KMS-11 (cell line): ENCODE measurements at regions not wholly inside any gene's neighbourhood (a gene's known extent, or its start where the extent isn't known, plus 50 kb on each side); places are given as distances from the start of the nearest gene placed in this dataset.

Source experiments
- H2AFZ ChIP-seq: fragments of 200-600 bp; sonication (generic); 2 replicates; pipeline ENCODE4 v1.6.1; 2016; ENCODE audit warnings: antibody characterized with exemption, mixed run types, low read depth
- H3K27ac ChIP-seq: fragments of 200-600 bp; sonication (generic); 2 replicates; pipeline ENCODE4 v1.6.1; 2016; ENCODE audit warnings: mild to moderate bottlenecking, mixed run types
- H3K27me3 ChIP-seq: fragments of 200-600 bp; sonication (generic); 2 replicates; pipeline ENCODE4 v1.6.1; 2017; ENCODE audit warnings: mild to moderate bottlenecking, low read depth, mixed run types, moderate library complexity; ENCODE audit not compliant: insufficient read depth
- H3K36me3 ChIP-seq: fragments of 200-600 bp; sonication (generic); 2 replicates; pipeline ENCODE4 v1.6.1; 2017; ENCODE audit warnings: mild to moderate bottlenecking, mixed run types; ENCODE audit not compliant: insufficient read depth
- H3K4me1 ChIP-seq: fragments of 200-600 bp; sonication (generic); 2 replicates; pipeline ENCODE4 v1.6.1; 2016; ENCODE audit warnings: mild to moderate bottlenecking, low read depth, mixed run types; ENCODE audit not compliant: poor library complexity, severe bottlenecking
- H3K4me2 ChIP-seq: fragments of 200-600 bp; sonication (generic); 2 replicates; pipeline ENCODE4 v1.7.0; 2016; ENCODE audit warnings: mild to moderate bottlenecking, mixed run types
- H3K4me3 ChIP-seq: fragments of 200-600 bp; sonication (generic); IDR thresholded peaks from 2 replicates; pipeline ENCODE4 v1.6.1; 2017; ENCODE audit warnings: low read depth, low read length, mixed read lengths; ENCODE audit not compliant: insufficient read depth
- H3K79me2 ChIP-seq: fragments of 200-600 bp; sonication (generic); 2 replicates; pipeline ENCODE4 v1.6.1; 2016; ENCODE audit warnings: low read depth, mixed run types; ENCODE audit not compliant: insufficient read depth
- H3K9ac ChIP-seq: fragments of 200-600 bp; sonication (generic); 2 replicates; pipeline ENCODE4 v1.6.1; 2016; ENCODE audit warnings: mild to moderate bottlenecking, mixed run types
- H4K20me1 ChIP-seq: fragments of 200-600 bp; sonication (generic); 2 replicates; pipeline ENCODE4 v1.6.1; 2016; ENCODE audit warnings: mild to moderate bottlenecking, mixed run types; ENCODE audit not compliant: insufficient read depth
- CTCF ChIP-seq: fragments of 200-600 bp; sonication (generic); conservative IDR thresholded peaks from 2 replicates; pipeline ENCODE4 v1.6.1; 2017; ENCODE audit warnings: low read depth, mild to moderate bottlenecking, antibody characterized with exemption, low read length, moderate library complexity, mixed read lengths

GRCh38 chr7:54904986-54905385, 113.8 kb upstream of the EGFR start:
- Histone ChIP-seq H3K36me3 (no peaks in the 10 kb centered on the region), H3K79me2 (no peaks in the 10 kb centered on the region), H3K4me3 (no peak overlapping the region), H4K20me1 (no peaks in the 10 kb centered on the region), H3K9ac (no peak overlapping the region), H3K4me2 (no peak overlapping the region), H2AFZ (no peak overlapping the region), H3K4me1 (no peaks in the 10 kb centered on the region), H3K27me3 (no peaks in the 10 kb centered on the region), H3K27ac (no peak overlapping the region)
- no peak for TF ChIP-seq CTCF

- H3K36me3 ChIP-seq = no peaks in the 10 kb centered on the region
- H3K4me1 ChIP-seq = no peaks in the 10 kb centered on the region
- no peak overlapping the region for H3K27ac ChIP-seq
- TF ChIP-seq CTCF = no peak
- H3K4me2 ChIP-seq = no peak overlapping the region
- H3K9ac ChIP-seq = no peak overlapping the region
- H4K20me1 ChIP-seq = no peaks in the 10 kb centered on the region
- no peak overlapping the region for H2AFZ ChIP-seq
- no peaks in the 10 kb centered on the region for H3K79me2 ChIP-seq
- no peak overlapping the region for H3K4me3 ChIP-seq
- H3K27me3 ChIP-seq = no peaks in the 10 kb centered on the region
Observed at GRCh38 chr7:54906963-54907362, 111.9 kb upstream of the EGFR start.

GRCh38 chr7:54907981-54908380, 110.8 kb upstream of the EGFR start:
- Histone ChIP-seq H3K27ac (no peak overlapping the region), H3K79me2 (no peaks in the 10 kb centered on the region), H3K36me3 (no peaks in the 10 kb centered on the region), H3K4me3 (no peak overlapping the region), H3K27me3 (no peaks in the 10 kb centered on the region), H3K9ac (no peak overlapping the region; the same call in 1 of the 2 replicates), H4K20me1 (no peaks in the 10 kb centered on the region), H2AFZ (no peak overlapping the region), H3K4me2 (no peak overlapping the region), H3K4me1 (no peaks in the 10 kb centered on the region)
- no peak for TF ChIP-seq CTCF

- Histone ChIP-seq H3K9ac (no peak overlapping the region), H3K36me3 (no peaks in the 10 kb centered on the region), H3K4me3 (no peak overlapping the region), H2AFZ (no peak overlapping the region), H4K20me1 (no peaks in the 10 kb centered on the region), H3K27ac (no peak overlapping the region), H3K79me2 (no peaks in the 10 kb centered on the region), H3K4me1 (no peaks in the 10 kb centered on the region), H3K27me3 (no peaks in the 10 kb centered on the region), H3K4me2 (no peak overlapping the region)
- TF ChIP-seq CTCF = no peak
Observed at GRCh38 chr7:54908760-54909438, 109.9 kb upstream of the EGFR start.
